HepG2 (cell line): ENCODE measurements at regions not wholly inside any gene's neighbourhood (a gene's known extent, or its start where the extent isn't known, plus 50 kb on each side); places are given as distances from the start of the nearest gene placed in this dataset.

ENCODE experiments used
- ATAC-seq: fragments of 200-7000 bp; cut with Tn5 transposase; 3 replicates; pipeline ENCODE4 v1.9.1; 2020; ENCODE audit warnings: mild to moderate bottlenecking, moderate library complexity
- BruUV-seq: library from RNA; stranded (reverse); fragments of 400-500 nt; replicated peaks from 2 replicates; lab custom pipeline; 2021; lab: Mats Ljungman, UMichigan
- CTCF ChIA-PET: fragments of 300-600 bp; formaldehyde crosslinking; extraction: SDS; loops from one replicate; lab custom pipeline; 2021; ENCODE audit warnings: low total read pairs, inconsistent platforms, low intra/inter-chr PET ratio; lab: Yijun Ruan, JAX
- POLR2A ChIA-PET: fragments of 350-600 bp; sonication (Branson Sonifier 250); formaldehyde crosslinking; loops from one replicate; lab custom pipeline; 2020; ENCODE audit warnings: antibody characterized with exemption, inconsistent platforms; lab: Yijun Ruan, JAX
- DNase-seq: peaks from one replicate; pipeline ENCODE4 v3.0.0-alpha.2; 2015; ENCODE audit warnings: low spot score
- FAIRE-seq: peaks from 3 replicates; lab custom pipeline; 2011; peaks lifted over from hg19 to GRCh38; lab: Jason Lieb, UNC
- H2AFZ ChIP-seq: one replicate; pipeline ENCODE4 v1.6.1; 2011; ENCODE audit warnings: low read length, inconsistent platforms
- H3K27ac ChIP-seq: fragments of 300-600 bp; 3 replicates; pipeline ENCODE4 v1.8.0; 2011; ENCODE audit warnings: mixed run types, mild to moderate bottlenecking, mixed read lengths, low read length, inconsistent platforms; ENCODE audit not compliant: insufficient read depth; ENCODE audit errors: extremely low read length
- H3K27me3 ChIP-seq, 2 experiments: fragments of 200-600 bp in 1 of 2; 2 replicates in 1 of 2; 3 replicates in 1 of 2; pipeline versions ENCODE4 v1.6.0 to v1.8.0; 2011; ENCODE audit warnings: low read length in 2 of 2, mild to moderate bottlenecking in 2 of 2, moderate library complexity in 2 of 2, inconsistent platforms in 1 of 2; ENCODE audit not compliant: insufficient read depth in 2 of 2, control insufficient read depth in 1 of 2
- H3K36me3 ChIP-seq, 2 experiments: fragments of 200-600 bp in 1 of 2; replicated peaks in 1 of 2; 2 replicates in 1 of 2; 3 replicates in 1 of 2; pipeline versions ENCODE4 v1.5.1 to v1.8.0; 2011; ENCODE audit warnings: low read length in 2 of 2, inconsistent platforms in 1 of 2; ENCODE audit not compliant: insufficient read depth in 2 of 2, control insufficient read depth in 1 of 2
- H3K4me1 ChIP-seq: 2 replicates; pipeline ENCODE4 v1.5.1; 2012; ENCODE audit warnings: low read length, inconsistent platforms; ENCODE audit not compliant: insufficient read depth
- H3K4me2 ChIP-seq: 2 replicates; pipeline ENCODE4 v1.6.0; 2011; ENCODE audit warnings: low read depth, low read length, inconsistent platforms
- H3K4me3 ChIP-seq, 3 experiments: fragments of 200-600 bp in 1 of 3; sonication (generic), shearing (Covaris generic) in 1 of 3; replicated peaks in 1 of 3; 2 replicates each; pipeline ENCODE4 v1.5.1; 2011 to 2016; ENCODE audit warnings: low read length in 3 of 3, inconsistent platforms in 2 of 3, low read depth in 2 of 3, mild to moderate bottlenecking in 2 of 3, control low read depth in 1 of 3, mixed read lengths in 1 of 3; ENCODE audit not compliant: insufficient read depth in 1 of 3
- H3K79me2 ChIP-seq: one replicate; pipeline ENCODE4 v1.6.1; 2011; ENCODE audit warnings: low read length, inconsistent platforms; ENCODE audit not compliant: insufficient read depth
- H3K9ac ChIP-seq: 2 replicates; pipeline ENCODE4 v1.6.0; 2011; ENCODE audit warnings: mild to moderate bottlenecking, low read depth, low read length, inconsistent platforms; ENCODE audit not compliant: insufficient read depth
- H3K9me3 ChIP-seq: 2 replicates; pipeline ENCODE4 v1.5.1; 2012; ENCODE audit warnings: mild to moderate bottlenecking, low read length
- H4K20me1 ChIP-seq: 2 replicates; pipeline ENCODE4 v1.6.0; 2011; ENCODE audit warnings: inconsistent platforms, mild to moderate bottlenecking, low read length, moderate library complexity; ENCODE audit not compliant: insufficient read depth
- ARHGAP35 ChIP-seq: sonication (generic); formaldehyde crosslinking; IDR thresholded peaks from 2 replicates; pipeline ENCODE4 v1.9.0; 2022; ENCODE audit warnings: mild to moderate bottlenecking, inconsistent platforms, moderate library complexity, missing genetic modification reagents, borderline replicate concordance
- CBX2 ChIP-seq, 2 experiments: fragments of 200-600 bp in 1 of 2; sonication (generic); formaldehyde crosslinking in 1 of 2; IDR thresholded peaks; 2 replicates each; pipeline versions ENCODE4 v1.7.0 to v1.8.1; 2018 to 2022; ENCODE audit warnings: low read depth in 2 of 2, low read length in 1 of 2, mild to moderate bottlenecking in 1 of 2, missing genetic modification reagents in 1 of 2
- GTF2F1 ChIP-seq: fragments of 150-350 bp; IDR thresholded peaks from 2 replicates; pipeline ENCODE4 v1.6.1; 2014; ENCODE audit warnings: low read length
- PHB2 ChIP-seq: fragments of 450-650 bp; IDR thresholded peaks from 2 replicates; pipeline ENCODE4 v1.6.1; 2018; ENCODE audit not compliant: partially characterized antibody
- TFAP4 ChIP-seq: sonication (generic); IDR thresholded peaks from 2 replicates; pipeline ENCODE4 v1.6.1; 2016; ENCODE audit warnings: low read depth, borderline replicate concordance
- TIGD3 ChIP-seq: sonication (generic); formaldehyde crosslinking; IDR thresholded peaks from 2 replicates; pipeline ENCODE4 v1.5.1; 2020; ENCODE audit warnings: mild to moderate bottlenecking, missing genetic modification reagents, borderline replicate concordance
- WIZ ChIP-seq: sonication (generic); formaldehyde crosslinking; IDR thresholded peaks from 2 replicates; pipeline ENCODE4 v1.5.1; 2020; ENCODE audit warnings: mild to moderate bottlenecking, missing genetic modification reagents
- ZBTB7B ChIP-seq: sonication (generic); formaldehyde crosslinking; IDR thresholded peaks from 2 replicates; pipeline ENCODE4 v1.4.0; 2020; ENCODE audit warnings: missing genetic modification reagents
- ZNF460 ChIP-seq: sonication (generic); formaldehyde crosslinking; IDR thresholded peaks from 2 replicates; pipeline ENCODE4 v1.5.1; 2020; ENCODE audit warnings: missing genetic modification reagents, mild to moderate bottlenecking, borderline replicate concordance
- ZNF678 ChIP-seq: sonication (generic); formaldehyde crosslinking; IDR thresholded peaks from 2 replicates; pipeline ENCODE4 v1.4.0; 2020; ENCODE audit warnings: mild to moderate bottlenecking, missing genetic modification reagents
- WGBS: methylation state at CpG from one replicate; pipeline ENCODE4 v1.1.6; 2017; ENCODE audit warnings: low lambda C conversion rate; 5-methylcytosine and 5-hydroxymethylcytosine counted together
- in situ Hi-C: cut with HindIII; loops from 2 replicates; pipeline ENCODE4 v1.10.0; 2017; ENCODE audit warnings: low pct_unique_long_range_greater_than_20kb; ENCODE audit not compliant: extremely low pct_ligation_motif_present
- intact Hi-C: fragments of 100-400 bp; cut with micrococcal nuclease; formaldehyde crosslinking; loops from one replicate; pipeline ENCODE4 v1.10.0; 2022; ENCODE audit not compliant: unreplicated experiment

- no peak for DNase-seq
- ChIA-PET CTCF (no interaction called here), POLR2A (no interaction called here)
- H3K27ac ChIP-seq, result no peak overlapping the region
- no peak overlapping the region for H3K9ac ChIP-seq
- no peak overlapping the region for H3K4me3 ChIP-seq
- in situ Hi-C loops, result no loop called here
- no peak for TF ChIP-seq ZNF460
- no peak for TF ChIP-seq ZNF678 (CRISPR knock-in tag)
- TF ChIP-seq CBX2 (IDR thresholded peaks at IDR 0.05; ENCODE audit: low read depth, low read length), result no peak
- TF ChIP-seq CBX2 (CRISPR knock-in tag; IDR thresholded peaks at IDR 0.05; ENCODE audit: low read depth), result no peak
- no peak for TF ChIP-seq TIGD3 (CRISPR knock-in tag)
- H3K9me3 ChIP-seq, result peaks cover 80% of the 10 kb centered on the region
- no peaks in the 10 kb centered on the region for H3K36me3 ChIP-seq
- H3K27me3 ChIP-seq, result no peaks in the 10 kb centered on the region
- 4% methylated on average over 1 of the region's 1 CpG for WGBS
- no TSS peak for BruUV-seq
- no peak for ATAC-seq
- intact Hi-C loops, result no loop called here
- no peak overlapping the region for H2AFZ ChIP-seq
- no peak for FAIRE-seq
- H3K4me1 ChIP-seq, result no peaks in the 10 kb centered on the region
- H3K4me2 ChIP-seq, result no peak overlapping the region
- no peaks in the 10 kb centered on the region for H4K20me1 ChIP-seq
- no peaks in the 10 kb centered on the region for H3K79me2 ChIP-seq
Observed at GRCh38 chr18:56200381-56200911, 437.9 kb downstream of the TXNL1 start.

GRCh38 chr18:56199580-56200330 lies 438.6 kb downstream of the TXNL1 start:
- Histone ChIP-seq H2AFZ (no peak overlapping the region), H4K20me1 (no peaks in the 10 kb centered on the region), H3K27ac (no peak overlapping the region), H3K79me2 (no peaks in the 10 kb centered on the region), H3K36me3 (no peaks in the 10 kb centered on the region), H3K4me2 (no peak overlapping the region), H3K27me3 (no peaks in the 10 kb centered on the region), H3K9me3 (peaks cover 77% of the 10 kb centered on the region), H3K9ac (no peak overlapping the region), H3K4me3 (no peak overlapping the region), H3K4me1 (no peaks in the 10 kb centered on the region)
- DNase-seq (no peak), ATAC-seq (no peak), FAIRE-seq (no peak)
- ChIA-PET CTCF (no interaction called here), POLR2A (no interaction called here)
- intact Hi-C loops, result no loop called here
- BruUV-seq, result no TSS peak
- in situ Hi-C loops, result no loop called here
- 14% methylated on average over 8 of the region's 8 CpGs for WGBS
- no peak for TF ChIP-seq TFAP4
- no peak for TF ChIP-seq ZBTB7B (CRISPR knock-in tag)
- TF ChIP-seq WIZ (CRISPR knock-in tag), result no peak
- TF ChIP-seq GTF2F1, result no peak
- no peak for TF ChIP-seq PHB2
- no peak for TF ChIP-seq ARHGAP35 (CRISPR knock-in tag)
